ENCODE measurements at regions not wholly inside any gene's neighbourhood (a gene's known extent, or its start where the extent isn't known, plus 50 kb on each side); places are given as distances from the start of the nearest gene placed in this dataset.

- TF ChIP-seq POLR2AphosphoS5 (IDR thresholded peaks at IDR 0.05; ENCODE audit: low read depth, low read length) (no peak), POLR2A (IDR thresholded peaks at IDR 0.05; ENCODE audit: low read depth, low read length) (no peak), TAF1 (IDR thresholded peaks at IDR 0.05; ENCODE audit: low read depth, low read length) (no peak)
Observed at GRCh38 chr12:62192903-62193250, 67.3 kb upstream of the USP15 start.
